Karpas-422 (cell line): ENCODE measurements at regions not wholly inside any gene's neighbourhood (a gene's known extent, or its start where the extent isn't known, plus 50 kb on each side); places are given as distances from the start of the nearest gene placed in this dataset.

ENCODE experiments used
- DNase-seq: peaks from one replicate; pipeline ENCODE4 v3.0.0-alpha.2; 2015
- H2AFZ ChIP-seq: fragments of 200-600 bp; sonication (generic); 2 replicates; pipeline ENCODE4 v1.6.1; 2014; ENCODE audit warnings: antibody characterized with exemption, low read length, mixed read lengths
- H3K27ac ChIP-seq: fragments of 200-600 bp; sonication (generic); 2 replicates; pipeline ENCODE4 v1.5.1; 2014; ENCODE audit warnings: mild to moderate bottlenecking, low read length, moderate library complexity
- H3K27me3 ChIP-seq: fragments of 200-600 bp; sonication (generic); 2 replicates; pipeline ENCODE4 v1.6.1; 2014; ENCODE audit warnings: low read length, mixed read lengths
- H3K36me3 ChIP-seq: fragments of 200-600 bp; sonication (generic); 2 replicates; pipeline ENCODE4 v1.6.1; 2014; ENCODE audit warnings: low read length, mixed read lengths; ENCODE audit not compliant: insufficient read depth
- H3K4me1 ChIP-seq: fragments of 200-600 bp; sonication (generic); 2 replicates; pipeline ENCODE4 v1.6.1; 2014; ENCODE audit warnings: mild to moderate bottlenecking, low read length, mixed read lengths
- H3K4me2 ChIP-seq: fragments of 200-600 bp; sonication (generic); 2 replicates; pipeline ENCODE4 v1.6.1; 2014; ENCODE audit warnings: low read length, low read depth, mild to moderate bottlenecking; ENCODE audit not compliant: poor library complexity, severe bottlenecking
- H3K4me3 ChIP-seq: fragments of 200-600 bp; sonication (generic); 2 replicates; pipeline ENCODE4 v1.5.1; 2014; ENCODE audit warnings: mild to moderate bottlenecking, antibody characterized with exemption, low read length, mixed read lengths
- H3K79me2 ChIP-seq: fragments of 200-600 bp; sonication (generic); 2 replicates; pipeline ENCODE4 v1.6.1; 2014; ENCODE audit warnings: mild to moderate bottlenecking, low read length, mixed read lengths
- H3K9ac ChIP-seq: fragments of 200-600 bp; sonication (generic); 2 replicates; pipeline ENCODE4 v1.6.0; 2014; ENCODE audit warnings: low read length
- H3K9me2 ChIP-seq: fragments of 200-600 bp; sonication (generic), shearing (Covaris generic); replicated peaks from 2 replicates; pipeline ENCODE4 v1.6.0; 2014; ENCODE audit warnings: mild to moderate bottlenecking, low read length, moderate library complexity; ENCODE audit not compliant: insufficient read depth
- H3K9me3 ChIP-seq: fragments of 300-700, 200-600 bp; sonication (generic); 2 replicates; pipeline ENCODE4 v1.6.1; 2014; ENCODE audit warnings: low read length, mixed read lengths
- H4K20me1 ChIP-seq: fragments of 200-600 bp; sonication (generic); 2 replicates; pipeline ENCODE4 v1.6.1; 2014; ENCODE audit warnings: mild to moderate bottlenecking, antibody characterized with exemption, low read length, low read depth; ENCODE audit not compliant: insufficient read depth

- H2AFZ ChIP-seq: no peak overlapping the region
- H3K4me3 ChIP-seq: no peak overlapping the region
- no peaks in the 10 kb centered on the region for H3K4me1 ChIP-seq
- H3K79me2 ChIP-seq: no peaks in the 10 kb centered on the region
- no peaks in the 10 kb centered on the region for H4K20me1 ChIP-seq
- no peak for DNase-seq
- no peaks in the 10 kb centered on the region for H3K9me3 ChIP-seq
- H3K27me3 ChIP-seq: no peaks in the 10 kb centered on the region
- no peak overlapping the region for H3K4me2 ChIP-seq
- no peaks in the 10 kb centered on the region for H3K9me2 ChIP-seq
- no peaks in the 10 kb centered on the region for H3K36me3 ChIP-seq
- no peak overlapping the region for H3K27ac ChIP-seq
- H3K9ac ChIP-seq: no peak overlapping the region
These were observed 123.6 kb upstream of the KAZN start for GRCh38 chr1:14474856-14475255.

GRCh38 chr1:14476170-14476955 lies 122.1 kb upstream of the KAZN start:
- Histone ChIP-seq H3K27me3 (no peaks in the 10 kb centered on the region), H3K36me3 (no peaks in the 10 kb centered on the region), H2AFZ (no peak overlapping the region), H3K27ac (no peak overlapping the region), H3K4me3 (no peak overlapping the region), H3K79me2 (no peaks in the 10 kb centered on the region), H3K9me3 (no peaks in the 10 kb centered on the region), H3K4me2 (no peak overlapping the region), H3K4me1 (no peaks in the 10 kb centered on the region), H4K20me1 (no peaks in the 10 kb centered on the region), H3K9ac (no peak overlapping the region), H3K9me2 (no peaks in the 10 kb centered on the region)
- DNase-seq: no peak

GRCh38 chr1:14478120-14478519 lies 120.4 kb upstream of the KAZN start:
- H3K9me2 ChIP-seq: no peaks in the 10 kb centered on the region
- H3K4me3 ChIP-seq: no peak overlapping the region
- no peak overlapping the region for H2AFZ ChIP-seq
- no peaks in the 10 kb centered on the region for H3K79me2 ChIP-seq
- no peaks in the 10 kb centered on the region for H3K4me1 ChIP-seq
- no peaks in the 10 kb centered on the region for H3K36me3 ChIP-seq
- no peaks in the 10 kb centered on the region for H3K27me3 ChIP-seq
- no peaks in the 10 kb centered on the region for H4K20me1 ChIP-seq
- no peaks in the 10 kb centered on the region for H3K9me3 ChIP-seq
- H3K27ac ChIP-seq: no peak overlapping the region
- no peak overlapping the region for H3K4me2 ChIP-seq
- no peak for DNase-seq
- no peak overlapping the region for H3K9ac ChIP-seq

GRCh38 chr1:14479865-14480264 lies 118.6 kb upstream of the KAZN start:
- Histone ChIP-seq H3K4me2 (no peak overlapping the region), H3K27ac (no peak overlapping the region), H3K9me3 (no peaks in the 10 kb centered on the region), H2AFZ (no peak overlapping the region), H3K36me3 (no peaks in the 10 kb centered on the region), H3K9ac (no peak overlapping the region), H4K20me1 (no peaks in the 10 kb centered on the region), H3K4me3 (no peak overlapping the region), H3K27me3 (no peaks in the 10 kb centered on the region), H3K79me2 (no peaks in the 10 kb centered on the region), H3K4me1 (no peaks in the 10 kb centered on the region), H3K9me2 (no peaks in the 10 kb centered on the region)
- DNase-seq: no peak

GRCh38 chr1:14482784-14483450 lies 115.6 kb upstream of the KAZN start:
- Histone ChIP-seq H3K4me2 (no peak overlapping the region), H3K27ac (no peak overlapping the region), H2AFZ (no peak overlapping the region), H3K4me1 (no peaks in the 10 kb centered on the region), H3K9me2 (no peaks in the 10 kb centered on the region), H3K9me3 (no peaks in the 10 kb centered on the region), H3K9ac (no peak overlapping the region), H3K4me3 (no peak overlapping the region), H3K79me2 (no peaks in the 10 kb centered on the region), H3K27me3 (no peaks in the 10 kb centered on the region), H3K36me3 (no peaks in the 10 kb centered on the region), H4K20me1 (no peaks in the 10 kb centered on the region)
- no peak for DNase-seq

GRCh38 chr1:14485285-14485684 lies 113.2 kb upstream of the KAZN start:
- H2AFZ ChIP-seq: no peak overlapping the region
- no peaks in the 10 kb centered on the region for H3K4me1 ChIP-seq
- H3K4me2 ChIP-seq: no peak overlapping the region
- H3K4me3 ChIP-seq: no peak overlapping the region
- no peaks in the 10 kb centered on the region for H3K9me2 ChIP-seq
- no peaks in the 10 kb centered on the region for H3K27me3 ChIP-seq
- no peaks in the 10 kb centered on the region for H3K9me3 ChIP-seq
- no peaks in the 10 kb centered on the region for H4K20me1 ChIP-seq
- no peaks in the 10 kb centered on the region for H3K36me3 ChIP-seq
- no peak for DNase-seq
- H3K79me2 ChIP-seq: no peaks in the 10 kb centered on the region
- no peak overlapping the region for H3K27ac ChIP-seq
- no peak overlapping the region for H3K9ac ChIP-seq

- no peaks in the 10 kb centered on the region for H3K9me3 ChIP-seq
- no peaks in the 10 kb centered on the region for H3K4me1 ChIP-seq
- no peak overlapping the region for H2AFZ ChIP-seq
- H3K27ac ChIP-seq: no peak overlapping the region
- no peaks in the 10 kb centered on the region for H3K79me2 ChIP-seq
- no peaks in the 10 kb centered on the region for H4K20me1 ChIP-seq
- no peaks in the 10 kb centered on the region for H3K27me3 ChIP-seq
- H3K36me3 ChIP-seq: no peaks in the 10 kb centered on the region
- no peak overlapping the region for H3K4me3 ChIP-seq
- no peak overlapping the region for H3K9ac ChIP-seq
- no peaks in the 10 kb centered on the region for H3K9me2 ChIP-seq
- no peak for DNase-seq
- no peak overlapping the region for H3K4me2 ChIP-seq
These were observed 111.9 kb upstream of the KAZN start for GRCh38 chr1:14486401-14487201.

GRCh38 chr1:14487671-14488070 lies 110.8 kb upstream of the KAZN start:
- no peaks in the 10 kb centered on the region for H3K9me2 ChIP-seq
- no peak overlapping the region for H3K4me3 ChIP-seq
- H3K27me3 ChIP-seq: no peaks in the 10 kb centered on the region
- no peaks in the 10 kb centered on the region for H3K4me1 ChIP-seq
- no peaks in the 10 kb centered on the region for H3K9me3 ChIP-seq
- no peaks in the 10 kb centered on the region for H3K79me2 ChIP-seq
- no peak overlapping the region for H3K4me2 ChIP-seq
- no peak overlapping the region for H2AFZ ChIP-seq
- H3K36me3 ChIP-seq: no peaks in the 10 kb centered on the region
- no peaks in the 10 kb centered on the region for H4K20me1 ChIP-seq
- DNase-seq: no peak
- no peak overlapping the region for H3K27ac ChIP-seq
- no peak overlapping the region for H3K9ac ChIP-seq
